ENCODE measurements at regions not wholly inside any gene's neighbourhood (a gene's known extent, or its start where the extent isn't known, plus 50 kb on each side); places are given as distances from the start of the nearest gene placed in this dataset.

- Histone ChIP-seq H3K27me3 (ENCODE audit: insufficient read depth, low read length) (no peaks in the 10 kb centered on the region), H3K4me2 (ENCODE audit: insufficient read depth, insufficient read length, low read length) (no peak overlapping the region), H4K8ac (replicated peaks; ENCODE audit: insufficient read length, low read depth, low read length) (no peak overlapping the region), H3K4ac (ENCODE audit: low read depth, low read length) (no peak overlapping the region), H3K79me1 (ENCODE audit: insufficient read depth, low read depth, low read length, poor library complexity, severe bottlenecking) (no peaks in the 10 kb centered on the region), H3K79me2 (ENCODE audit: insufficient read depth, low read length) (no peaks in the 10 kb centered on the region), H3K4me1 (ENCODE audit: insufficient read depth, low read length) (no peaks in the 10 kb centered on the region; the same call in 1 of the 2 replicates), H2BK20ac (ENCODE audit: low read depth, low read length, poor library complexity, severe bottlenecking) (no peak overlapping the region), H3K14ac (ENCODE audit: insufficient read depth, low read length) (no peak overlapping the region), H2AFZ (ENCODE audit: low read length) (peak overlapping the region; percentile 62), H3T11ph (ENCODE audit: low read length) (no peak overlapping the region), H4K20me1 (ENCODE audit: control insufficient read depth, insufficient read depth, insufficient read length) (no peaks in the 10 kb centered on the region), H2BK15ac (ENCODE audit: low read depth, low read length) (no peak overlapping the region), H4K91ac (ENCODE audit: insufficient read length, low read depth, low read length) (no peak overlapping the region), H2AK5ac (ENCODE audit: insufficient read length, low read length) (no peak overlapping the region), H3K23me2 (ENCODE audit: insufficient read length, low read depth, low read length, poor library complexity, severe bottlenecking) (no peaks in the 10 kb centered on the region), H3K27ac (ENCODE audit: insufficient read length, low read depth, low read length) (no peak overlapping the region), H4K5ac (ENCODE audit: insufficient read length, low read depth, low read length) (no peak overlapping the region), H3K23ac (ENCODE audit: insufficient read length, low read depth, low read length) (no peak overlapping the region), H2BK120ac (ENCODE audit: low read depth, low read length, poor library complexity, severe bottlenecking) (no peak overlapping the region), H2BK5ac (ENCODE audit: insufficient read length, low read length) (no peak overlapping the region), H3K9me3 (ENCODE audit: control insufficient read depth, low read depth, low read length) (no peaks in the 10 kb centered on the region), H3K18ac (ENCODE audit: insufficient read length, low read depth, low read length) (no peak overlapping the region), H2BK12ac (ENCODE audit: insufficient read length, low read depth, low read length) (no peak overlapping the region), H3K9ac (ENCODE audit: extremely low read depth, insufficient read length, low read length) (no peak overlapping the region), H3K56ac (ENCODE audit: insufficient read length, low read depth, low read length) (no peak overlapping the region)
- no peaks in the 10 kb centered on the region for H3K9me3 Mint-ChIP-seq
- no peak for DNase-seq
- peaks cover 8 to 17% of the 10 kb centered on the region in 2 experiments for H3K4me1 Mint-ChIP-seq
- no CpG with 5 or more reads among the region's 3 CpGs for WGBS (ENCODE audit: extremely low coverage, insufficient read length, low lambda C conversion rate)
- no peaks in the 10 kb centered on the region for H3K27me3 Mint-ChIP-seq (ENCODE audit: low read depth)
- peak overlapping the region in 1 of 3 experiments; percentile 53; a peak in 1 of 7 replicates for H3K27ac Mint-ChIP-seq
- H3K36me3 Mint-ChIP-seq (ENCODE audit: insufficient read depth in 1 of 3, low read depth in 3 of 3), result no peaks in the 10 kb centered on the region
- no peak for TF ChIP-seq CTCF (conservative IDR thresholded peaks at IDR 0.05)
- no peak overlapping the region for H3K4me3 Mint-ChIP-seq
These were observed 240.3 kb upstream of the NDST3 start for GRCh38 chr4:117793845-117794480.

Measured in H9 (cell line).